MM.1S (cell line): ENCODE measurements at regions not wholly inside any gene's neighbourhood (a gene's known extent, or its start where the extent isn't known, plus 50 kb on each side); places are given as distances from the start of the nearest gene placed in this dataset.

Experiments used
- EZH2 ChIP-seq: fragments of 300-600 bp; sonication (generic); optimal IDR thresholded peaks from 2 replicates; pipeline ENCODE3; 2017; ENCODE audit warnings: low read depth, mild to moderate bottlenecking, antibody characterized with exemption, low read length, mixed read lengths
- EZH2phosphoT487 ChIP-seq: fragments of 300-600 bp; sonication (generic); IDR thresholded peaks from 2 replicates; pipeline ENCODE4 v1.6.1; 2018; ENCODE audit warnings: antibody characterized with exemption, low read length
- TF ChIP-seq, protein P1 (sequence below): fragments of 300-600 bp; sonication (generic); IDR thresholded peaks from 2 replicates; pipeline ENCODE4 v1.5.1; 2016; ENCODE audit warnings: antibody characterized with exemption, low read length, mixed read lengths

DNA sequence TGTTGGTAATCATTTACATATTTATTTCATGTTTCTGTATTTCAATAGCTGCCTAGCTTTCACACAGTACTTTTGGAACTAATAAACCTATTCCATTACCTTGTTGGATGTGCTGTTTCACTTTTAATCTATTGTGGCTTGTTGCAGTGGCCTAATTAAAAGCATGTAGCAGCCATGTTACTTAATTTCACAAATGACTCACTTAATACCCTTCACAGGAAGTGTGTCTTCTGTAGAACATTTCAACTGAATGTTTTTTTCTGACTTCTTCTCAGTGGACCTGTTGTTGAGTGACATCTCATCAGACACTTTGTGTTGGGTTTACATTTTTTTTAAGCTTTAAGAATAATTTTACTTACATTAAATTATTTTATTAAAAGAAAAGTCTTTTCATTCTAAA, 260.5 kb upstream of the THUMPD2 start:
- TF ChIP-seq, protein P1, sequence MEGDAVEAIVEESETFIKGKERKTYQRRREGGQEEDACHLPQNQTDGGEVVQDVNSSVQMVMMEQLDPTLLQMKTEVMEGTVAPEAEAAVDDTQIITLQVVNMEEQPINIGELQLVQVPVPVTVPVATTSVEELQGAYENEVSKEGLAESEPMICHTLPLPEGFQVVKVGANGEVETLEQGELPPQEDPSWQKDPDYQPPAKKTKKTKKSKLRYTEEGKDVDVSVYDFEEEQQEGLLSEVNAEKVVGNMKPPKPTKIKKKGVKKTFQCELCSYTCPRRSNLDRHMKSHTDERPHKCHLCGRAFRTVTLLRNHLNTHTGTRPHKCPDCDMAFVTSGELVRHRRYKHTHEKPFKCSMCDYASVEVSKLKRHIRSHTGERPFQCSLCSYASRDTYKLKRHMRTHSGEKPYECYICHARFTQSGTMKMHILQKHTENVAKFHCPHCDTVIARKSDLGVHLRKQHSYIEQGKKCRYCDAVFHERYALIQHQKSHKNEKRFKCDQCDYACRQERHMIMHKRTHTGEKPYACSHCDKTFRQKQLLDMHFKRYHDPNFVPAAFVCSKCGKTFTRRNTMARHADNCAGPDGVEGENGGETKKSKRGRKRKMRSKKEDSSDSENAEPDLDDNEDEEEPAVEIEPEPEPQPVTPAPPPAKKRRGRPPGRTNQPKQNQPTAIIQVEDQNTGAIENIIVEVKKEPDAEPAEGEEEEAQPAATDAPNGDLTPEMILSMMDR: no peak
- TF ChIP-seq EZH2 (no peak), EZH2phosphoT487 (no peak)
